Astrocyte of the cerebellum (primary cell): ENCODE measurements at regions not wholly inside any gene's neighbourhood (a gene's known extent, or its start where the extent isn't known, plus 50 kb on each side); places are given as distances from the start of the nearest gene placed in this dataset.

Source experiments
- DNase-seq: peaks from one replicate; pipeline ENCODE4 v3.0.0-alpha.2; 2011; ENCODE audit warnings: low read depth
- H3K4me3 ChIP-seq: 2 replicates; pipeline ENCODE4 v1.5.1; 2011; ENCODE audit warnings: mild to moderate bottlenecking, low read depth, low read length, moderate library complexity
- CTCF ChIP-seq: IDR thresholded peaks from 2 replicates; pipeline ENCODE4 v1.5.1; 2012; ENCODE audit warnings: low read length, low read depth, moderate library complexity, mild to moderate bottlenecking; ENCODE audit errors: missing control alignments
- in situ Hi-C: cut with HindIII; loops from 2 replicates; pipeline ENCODE4 v1.10.0; 2017; ENCODE audit warnings: low sequenced_read_pairs

GRCh38 chr17:73753751-73754496 is 109.7 kb upstream of the SDK2 start:
- TF ChIP-seq CTCF: no peak
- H3K4me3 ChIP-seq: no peak overlapping the region
- DNase-seq: no peak
- in situ Hi-C loops: no loop called here

GRCh38 chr17:73754886-73755400 is 110.7 kb upstream of the SDK2 start:
- TF ChIP-seq CTCF: no peak
- no peak overlapping the region for H3K4me3 ChIP-seq
- DNase-seq: no peak
- in situ Hi-C loops: no loop called here

GRCh38 chr17:73757420-73757819 is 113.2 kb upstream of the SDK2 start:
- TF ChIP-seq CTCF: no peak

GRCh38 chr17:73758245-73758644 is 114.0 kb upstream of the SDK2 start:
- no peak for DNase-seq
- H3K4me3 ChIP-seq: no peak overlapping the region
- no peak for TF ChIP-seq CTCF
- in situ Hi-C loops: no loop called here

More at GRCh38 chr17:73757420-73757819, 113.2 kb upstream of the SDK2 start:
- H3K4me3 ChIP-seq: no peak overlapping the region
- DNase-seq: no peak
- in situ Hi-C loops: no loop called here

- in situ Hi-C loops: no loop called here
- DNase-seq: no peak
Observed at GRCh38 chr17:73759324-73759723, 115.1 kb upstream of the SDK2 start.

More at GRCh38 chr17:73759324-73759723, 115.1 kb upstream of the SDK2 start:
- no peak overlapping the region for H3K4me3 ChIP-seq
- no peak for TF ChIP-seq CTCF
